Ishikawa (cell line): ENCODE measurements at regions not wholly inside any gene's neighbourhood (a gene's known extent, or its start where the extent isn't known, plus 50 kb on each side); places are given as distances from the start of the nearest gene placed in this dataset.

Experiments
- CREB1 ChIP-seq: IDR thresholded peaks from 2 replicates; pipeline ENCODE4 v1.6.1; 2012; ENCODE audit warnings: low read depth
- EGR1 ChIP-seq: IDR thresholded peaks from 2 replicates; pipeline ENCODE4 v1.6.1; 2012
- FOXM1 ChIP-seq: IDR thresholded peaks from 2 replicates; pipeline ENCODE4 v1.6.1; 2012; ENCODE audit warnings: low read depth, borderline replicate concordance
- MAX ChIP-seq: IDR thresholded peaks from 2 replicates; pipeline ENCODE4 v1.6.1; 2012
- NFIC ChIP-seq: IDR thresholded peaks from 2 replicates; pipeline ENCODE4 v1.6.1; 2012
- REST ChIP-seq: IDR thresholded peaks from 2 replicates; pipeline ENCODE4 v1.6.1; 2012; ENCODE audit warnings: low read depth, mild to moderate bottlenecking
- TAF1 ChIP-seq: IDR thresholded peaks from 2 replicates; pipeline ENCODE4 v1.6.1; 2012; ENCODE audit warnings: low read depth, mild to moderate bottlenecking
- YY1 ChIP-seq: IDR thresholded peaks from 2 replicates; pipeline ENCODE4 v1.6.1; 2012; ENCODE audit warnings: low read depth

GRCh38 chr1:69171248-69171647 lies 396.5 kb upstream of the LRRC7 start:
- no peak for TF ChIP-seq NFIC
- no peak for TF ChIP-seq FOXM1
- no peak for TF ChIP-seq TAF1
- TF ChIP-seq YY1 = no peak
- no peak for TF ChIP-seq EGR1
- TF ChIP-seq CREB1 = no peak
- no peak for TF ChIP-seq MAX
- no peak for TF ChIP-seq REST
